Hepatic stellate cell (primary cell): ENCODE measurements at regions not wholly inside any gene's neighbourhood (a gene's known extent, or its start where the extent isn't known, plus 50 kb on each side); places are given as distances from the start of the nearest gene placed in this dataset.
"Not testable (repeated sequence)": the region's sequence is repeated elsewhere in the genome, so short reads cannot be mapped to it uniquely, and the experiment has no call there.

Experiments used
- DNase-seq: peaks from one replicate; pipeline ENCODE4 v3.0.0; 2011; ENCODE audit warnings: low spot score

DNA sequence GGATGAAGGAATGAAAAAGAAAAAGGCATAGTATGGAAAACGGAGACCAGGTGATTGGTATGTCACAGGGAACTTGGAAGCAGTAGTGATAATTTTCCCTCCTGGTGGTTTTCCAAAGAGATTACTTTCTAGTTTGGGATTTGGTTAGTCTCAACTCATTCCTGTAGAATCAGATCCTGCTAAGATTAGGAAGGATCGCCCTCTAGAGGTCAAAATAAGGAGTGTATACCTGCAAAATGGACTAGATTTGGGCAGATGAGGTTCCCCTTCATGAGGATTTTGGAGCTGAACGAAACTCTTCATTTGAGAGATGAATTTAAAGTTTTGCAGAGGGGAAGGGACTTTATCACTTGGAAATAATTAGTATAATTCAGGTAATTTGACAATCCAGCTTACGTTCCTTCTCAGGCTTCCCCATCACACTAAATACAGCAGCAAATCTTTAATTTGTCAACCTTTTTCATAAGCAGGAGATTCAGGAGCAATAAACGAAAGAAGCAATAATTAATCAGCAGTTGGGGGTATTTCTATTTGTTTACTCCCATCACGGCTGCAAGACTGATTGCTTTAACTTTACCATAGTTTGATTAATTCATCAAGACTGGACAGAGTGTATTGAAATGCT, 65.2 kb downstream of the CCDC195 start:
- peak; percentile 55 for DNase-seq

- DNase-seq: not testable (repeated sequence)
Observed at GRCh38 chr2:224647684-224648083, 62.5 kb upstream of the CUL3 start.

- no peak for DNase-seq
Observed at GRCh38 chr2:224646242-224646846, 61.2 kb upstream of the CUL3 start.

DNA sequence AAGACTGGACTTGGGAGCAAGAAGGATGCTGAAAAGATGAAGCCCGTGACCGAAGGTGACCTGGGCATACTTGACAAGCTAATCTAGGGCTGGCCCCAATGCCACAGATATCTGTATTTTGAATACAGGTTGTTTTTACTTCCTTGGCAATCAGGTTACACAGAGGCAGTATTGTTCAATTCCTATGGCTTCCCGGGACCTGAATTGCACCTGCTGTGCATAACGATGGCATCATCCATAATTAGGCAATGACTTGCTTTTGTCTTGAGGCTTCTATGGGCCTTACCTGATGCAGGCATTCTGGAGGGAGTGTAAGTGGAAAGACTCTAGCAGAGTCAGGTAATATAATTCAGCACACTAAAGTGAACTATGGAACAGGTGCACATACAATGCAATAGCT, 60.6 kb upstream of the CUL3 start:
- DNase-seq: no peak

DNA sequence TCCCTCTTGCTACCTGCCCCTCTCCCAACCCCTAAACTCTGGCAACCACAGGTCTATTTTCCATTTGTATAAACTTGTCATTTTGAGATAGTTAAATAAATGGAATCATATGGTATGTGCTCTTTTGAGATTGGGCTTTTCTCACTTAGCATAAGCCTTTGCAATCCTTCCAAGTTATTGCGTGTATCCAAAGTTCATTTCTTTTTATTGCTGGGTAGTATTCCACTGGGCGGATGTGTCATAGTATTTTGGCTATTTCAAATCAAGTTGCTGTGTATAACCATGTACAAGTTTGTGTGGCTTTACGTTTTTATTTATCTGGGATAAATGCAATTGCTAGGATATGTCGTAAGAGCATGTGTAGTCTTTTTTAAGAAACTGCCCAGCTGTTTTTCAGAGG, 55.5 kb upstream of the CUL3 start:
- DNase-seq: no peak

DNA sequence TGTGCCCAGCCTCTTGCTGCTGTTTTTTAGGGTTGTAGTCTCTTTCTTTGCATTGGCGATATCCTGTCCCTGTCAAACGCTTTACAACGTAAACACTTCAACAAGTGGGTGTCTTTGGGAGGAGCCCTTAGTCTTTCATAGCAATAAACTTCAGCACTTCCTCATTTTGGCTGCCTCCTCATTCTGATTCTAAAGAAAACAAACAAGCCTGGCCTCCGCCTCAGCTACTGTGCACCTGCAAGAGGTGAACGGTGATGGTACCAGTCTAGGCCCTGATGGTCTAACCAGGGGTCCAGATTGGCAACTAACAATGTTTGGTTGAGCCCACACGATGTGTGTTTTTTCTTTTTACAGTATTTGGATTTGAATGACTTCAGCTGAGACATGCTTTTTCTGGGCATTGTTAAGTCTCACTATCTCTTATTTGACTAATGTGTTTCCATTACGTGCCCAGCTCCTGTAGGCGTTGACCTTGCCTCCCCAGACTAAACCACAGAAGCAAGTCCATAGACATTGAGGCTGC, 53.2 kb upstream of the CUL3 start:
- DNase-seq: no peak
